Mucosa of descending colon (tissue), 3 donors: ENCODE measurements at regions not wholly inside any gene's neighbourhood (a gene's known extent, or its start where the extent isn't known, plus 50 kb on each side); places are given as distances from the start of the nearest gene placed in this dataset.
"Not testable (repeated sequence)": the region's sequence is repeated elsewhere in the genome, so short reads cannot be mapped to it uniquely, and the experiment has no call there.

Experiments
- ATAC-seq: fragments of 200-7000 bp; cut with Tn5 transposase; one replicate; pipeline ENCODE4 v1.9.1; 2020; ENCODE audit warnings: mild to moderate bottlenecking, moderate library complexity
- DNase-seq, 3 donors: peaks; one replicate each; pipeline ENCODE4 v3.0.0-alpha.2; 2020
- H3K36me3 ChIP-seq: fragments of 200-600 bp; one replicate; pipeline ENCODE4 v1.8.0; 2021; ENCODE audit warnings: low read depth, mild to moderate bottlenecking
- H3K4me1 ChIP-seq: fragments of 200-600 bp; one replicate; pipeline ENCODE4 v1.8.0; 2021; ENCODE audit warnings: low read depth, mild to moderate bottlenecking
- H3K4me3 ChIP-seq: fragments of 200-600 bp; one replicate; pipeline ENCODE4 v1.8.0; 2021; ENCODE audit warnings: mild to moderate bottlenecking
- H3K9me3 ChIP-seq: fragments of 200-600 bp; one replicate; pipeline ENCODE4 v1.8.0; 2021; ENCODE audit warnings: mild to moderate bottlenecking
- intact Hi-C, 2 donors: fragments of 100-400 bp; cut with DNase I in 1 of 2; cut with micrococcal nuclease in 1 of 2; formaldehyde crosslinking; loops; one replicate each; pipeline versions ENCODE4 v1.11.0 to v1.11.1; 2022; cut with DNase I, micrococcal nuclease
- TF ChIP-seq, protein P1 (sequence below): fragments of 200-600 bp; IDR thresholded peaks from one replicate; pipeline ENCODE4 v1.8.0; 2022; ENCODE audit warnings: antibody characterized with exemption, mild to moderate bottlenecking
- donor health status: DM: no; HTN: no; CAD: no; lungs with moderate emphysema.
- donor health status: DM: no; HTN: no; CAD: no.
- donor health status: DM: no; HTN: yes; CAD: no.

GRCh38 chr4:188732131-188732530 is 592.9 kb downstream of the TRIML1 start:
- intact Hi-C loops: no loop called here
- H3K4me1 ChIP-seq: no peaks in the 10 kb centered on the region
- TF ChIP-seq, protein P1, sequence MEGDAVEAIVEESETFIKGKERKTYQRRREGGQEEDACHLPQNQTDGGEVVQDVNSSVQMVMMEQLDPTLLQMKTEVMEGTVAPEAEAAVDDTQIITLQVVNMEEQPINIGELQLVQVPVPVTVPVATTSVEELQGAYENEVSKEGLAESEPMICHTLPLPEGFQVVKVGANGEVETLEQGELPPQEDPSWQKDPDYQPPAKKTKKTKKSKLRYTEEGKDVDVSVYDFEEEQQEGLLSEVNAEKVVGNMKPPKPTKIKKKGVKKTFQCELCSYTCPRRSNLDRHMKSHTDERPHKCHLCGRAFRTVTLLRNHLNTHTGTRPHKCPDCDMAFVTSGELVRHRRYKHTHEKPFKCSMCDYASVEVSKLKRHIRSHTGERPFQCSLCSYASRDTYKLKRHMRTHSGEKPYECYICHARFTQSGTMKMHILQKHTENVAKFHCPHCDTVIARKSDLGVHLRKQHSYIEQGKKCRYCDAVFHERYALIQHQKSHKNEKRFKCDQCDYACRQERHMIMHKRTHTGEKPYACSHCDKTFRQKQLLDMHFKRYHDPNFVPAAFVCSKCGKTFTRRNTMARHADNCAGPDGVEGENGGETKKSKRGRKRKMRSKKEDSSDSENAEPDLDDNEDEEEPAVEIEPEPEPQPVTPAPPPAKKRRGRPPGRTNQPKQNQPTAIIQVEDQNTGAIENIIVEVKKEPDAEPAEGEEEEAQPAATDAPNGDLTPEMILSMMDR: no peak
- ATAC-seq: no peak
- H3K36me3 ChIP-seq: no peaks in the 10 kb centered on the region
- peaks cover 21% of the 10 kb centered on the region for H3K9me3 ChIP-seq
- no peak for DNase-seq
- no peak overlapping the region for H3K4me3 ChIP-seq

DNA sequence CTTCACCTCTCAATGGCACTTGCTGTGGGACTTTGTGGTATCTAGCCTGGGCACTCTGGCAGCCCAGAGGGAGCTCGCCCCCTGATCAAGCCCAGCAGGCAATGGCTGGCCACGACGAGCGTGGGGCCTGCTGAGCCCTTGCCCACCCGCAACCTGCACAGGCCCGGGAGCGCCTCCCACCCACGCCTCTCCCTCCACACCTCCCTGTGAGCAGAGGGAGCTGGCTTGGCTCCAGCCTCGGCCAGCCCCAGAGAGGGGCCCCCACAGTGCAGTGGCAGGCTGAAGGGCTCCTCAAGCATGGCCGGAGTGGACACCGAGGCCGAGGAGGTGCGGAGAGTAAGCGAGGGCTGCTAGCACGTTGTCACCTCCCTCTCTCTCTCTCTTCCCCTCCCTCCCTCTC is 595.8 kb downstream of the TRIML1 start:
- Histone ChIP-seq H3K9me3 (peaks cover 21% of the 10 kb centered on the region), H3K4me3 (no peak overlapping the region), H3K4me1 (no peaks in the 10 kb centered on the region), H3K36me3 (no peaks in the 10 kb centered on the region)
- ATAC-seq (no peak), DNase-seq (no peak)
- intact Hi-C loops: no loop called here
- TF ChIP-seq, protein P1: no peak

- ATAC-seq (no peak), DNase-seq (no peak)
- intact Hi-C loops: no loop called here
- TF ChIP-seq, protein P1: no peak
- Histone ChIP-seq H3K4me3 (no peak overlapping the region), H3K36me3 (no peaks in the 10 kb centered on the region), H3K9me3 (peaks cover 8% of the 10 kb centered on the region), H3K4me1 (no peaks in the 10 kb centered on the region)
Measured at GRCh38 chr4:188737251-188738002, 598.2 kb downstream of the TRIML1 start.

- H3K36me3 ChIP-seq, ATAC-seq, H3K9me3 ChIP-seq, intact Hi-C loops, H3K4me1 ChIP-seq, DNase-seq, H3K4me3 ChIP-seq: not testable (repeated sequence)
Measured at GRCh38 chr4:188738290-188738689, 599.0 kb downstream of the TRIML1 start.

DNA sequence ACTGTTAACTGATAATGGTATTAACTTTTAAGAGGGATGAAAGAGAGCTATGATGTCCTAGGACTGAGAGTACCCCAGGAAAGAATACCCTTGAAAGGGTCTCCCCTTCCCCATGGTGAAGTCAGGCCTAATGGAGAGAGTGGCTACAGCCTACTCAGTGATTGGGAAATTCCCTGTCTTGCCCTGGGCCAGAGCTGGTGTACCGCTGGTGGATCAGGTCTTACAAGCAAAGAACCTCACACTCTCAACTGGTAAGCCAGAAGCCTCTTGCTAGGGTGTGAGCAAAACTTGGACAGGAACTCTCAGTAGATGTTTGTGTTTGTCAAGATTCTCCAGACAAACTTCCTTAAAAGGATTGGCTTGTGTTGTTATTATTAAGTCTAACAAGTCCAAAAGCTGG is 600.9 kb downstream of the TRIML1 start:
- H3K36me3 ChIP-seq, H3K9me3 ChIP-seq, DNase-seq, intact Hi-C loops, H3K4me1 ChIP-seq, ATAC-seq, H3K4me3 ChIP-seq: not testable (repeated sequence)

GRCh38 chr4:188740791-188741190 is 601.5 kb downstream of the TRIML1 start:
- H3K9me3 ChIP-seq, H3K36me3 ChIP-seq, H3K4me3 ChIP-seq, DNase-seq, ATAC-seq, intact Hi-C loops, H3K4me1 ChIP-seq: not testable (repeated sequence)

- ATAC-seq: no peak
Measured at GRCh38 chr4:188754372-188755002, 615.2 kb downstream of the TRIML1 start.

More at GRCh38 chr4:188754372-188755002, 615.2 kb downstream of the TRIML1 start:
- intact Hi-C loops: no loop called here
- Histone ChIP-seq H3K4me3 (no peak overlapping the region), H3K9me3 (peaks cover 43% of the 10 kb centered on the region), H3K36me3 (no peaks in the 10 kb centered on the region), H3K4me1 (no peaks in the 10 kb centered on the region)
- TF ChIP-seq, protein P1: no peak
- no peak for DNase-seq
